CD14-positive monocyte (primary cell): ENCODE measurements at regions not wholly inside any gene's neighbourhood (a gene's known extent, or its start where the extent isn't known, plus 50 kb on each side); places are given as distances from the start of the nearest gene placed in this dataset.

ENCODE experiments used
- DNase-seq, 3 donors: peaks; one replicate each; pipeline ENCODE4 v3.0.0-alpha.2; 2011 to 2022
- H2AFZ ChIP-seq: 2 replicates; pipeline ENCODE4 v1.6.0; 2012; ENCODE audit warnings: mild to moderate bottlenecking, low read depth, low read length, inconsistent platforms; ENCODE audit not compliant: insufficient read depth, poor library complexity, severe bottlenecking
- H3K27ac ChIP-seq, 2 donors: 1 replicate in 1 of 2; 2 replicates in 1 of 2; pipeline ENCODE4 v1.5.1; 2012 to 2013; ENCODE audit warnings: low read length in 2 of 2, control low read depth in 1 of 2, inconsistent platforms in 1 of 2, low read depth in 1 of 2, mild to moderate bottlenecking in 1 of 2
- H3K27me3 ChIP-seq, 2 donors: one replicate each; pipeline versions ENCODE4 v1.6.0 to v1.6.1; 2011 to 2013; ENCODE audit warnings: low read length in 2 of 2; ENCODE audit not compliant: control insufficient read depth in 2 of 2, insufficient read depth in 2 of 2
- H3K36me3 ChIP-seq, 2 donors: replicated peaks in 1 of 2; 1 replicate in 1 of 2; 2 replicates in 1 of 2; pipeline versions ENCODE4 v1.5.1 to v1.6.1; 2012 to 2013; ENCODE audit warnings: low read length in 2 of 2, control low read depth in 1 of 2, inconsistent platforms in 1 of 2, mild to moderate bottlenecking in 1 of 2; ENCODE audit not compliant: insufficient read depth in 2 of 2, control insufficient read depth in 1 of 2
- H3K4me1 ChIP-seq, 2 donors: 1 replicate in 1 of 2; 2 replicates in 1 of 2; pipeline versions ENCODE4 v1.5.1 to v1.6.1; 2012 to 2013; ENCODE audit warnings: low read length in 2 of 2, control low read depth in 1 of 2, inconsistent platforms in 1 of 2, mild to moderate bottlenecking in 1 of 2, moderate library complexity in 1 of 2; ENCODE audit not compliant: insufficient read depth in 2 of 2, control insufficient read depth in 1 of 2
- H3K4me2 ChIP-seq: replicated peaks from 2 replicates; pipeline ENCODE3; 2012; ENCODE audit warnings: low read length, moderate library complexity, mild to moderate bottlenecking; ENCODE audit not compliant: poor library complexity, severe bottlenecking; ENCODE audit errors: extremely low read depth
- H3K4me3 ChIP-seq, 3 experiments: fragments of 200-600 bp in 1 of 3; sonication (generic) in 1 of 3; replicated peaks in 1 of 3; 1 replicate in 2 of 3; 2 replicates in 1 of 3; pipeline ENCODE4 v1.5.1; 2011 to 2013; ENCODE audit warnings: low read length in 3 of 3, mild to moderate bottlenecking in 3 of 3, control low read depth in 2 of 3, low read depth in 2 of 3, inconsistent platforms in 1 of 3, moderate library complexity in 1 of 3
- H3K79me2 ChIP-seq: 2 replicates; pipeline ENCODE4 v1.6.0; 2012; ENCODE audit warnings: mild to moderate bottlenecking, control low read depth, inconsistent platforms, low read length, moderate library complexity; ENCODE audit not compliant: insufficient read depth
- H3K9ac ChIP-seq: 2 replicates; pipeline ENCODE4 v1.6.0; 2017; ENCODE audit warnings: low read length, mild to moderate bottlenecking; ENCODE audit not compliant: insufficient read depth, poor library complexity, severe bottlenecking
- H3K9me3 ChIP-seq, 2 donors: replicated peaks in 1 of 2; 1 replicate in 1 of 2; 2 replicates in 1 of 2; pipeline versions ENCODE4 v1.5.1 to v1.6.1; 2012 to 2013; ENCODE audit warnings: low read length in 2 of 2, control low read depth in 1 of 2; ENCODE audit not compliant: control insufficient read depth in 1 of 2, insufficient read depth in 1 of 2
- H4K20me1 ChIP-seq: 2 replicates; pipeline ENCODE4 v1.6.0; 2012; ENCODE audit warnings: mild to moderate bottlenecking, low read length, control low read depth, moderate library complexity; ENCODE audit not compliant: insufficient read depth
- H3K27ac Mint-ChIP-seq, 7 donors: one replicate each; pipeline ENCODE4 v1.8.0; 2020; ENCODE audit warnings: mild to moderate bottlenecking in 7 of 7, mixed read lengths in 7 of 7, moderate library complexity in 6 of 7, inconsistent platforms in 2 of 7
- H3K27me3 Mint-ChIP-seq, 3 donors: one replicate each; pipeline ENCODE4 v1.8.0; 2021 to 2022; ENCODE audit warnings: low read depth in 3 of 3, mild to moderate bottlenecking in 3 of 3, mixed read lengths in 3 of 3, moderate library complexity in 3 of 3, inconsistent platforms in 1 of 3
- H3K36me3 Mint-ChIP-seq, 2 donors: one replicate each; pipeline ENCODE4 v1.8.0; 2020; ENCODE audit warnings: mixed read lengths in 2 of 2, inconsistent platforms in 1 of 2, mild to moderate bottlenecking in 1 of 2
- H3K4me1 Mint-ChIP-seq: one replicate; pipeline ENCODE4 v1.8.0; 2020; ENCODE audit warnings: mild to moderate bottlenecking, mixed read lengths
- H3K4me3 Mint-ChIP-seq, 2 donors: one replicate each; pipeline ENCODE4 v1.8.0; 2020; ENCODE audit warnings: mild to moderate bottlenecking in 2 of 2, mixed read lengths in 2 of 2, moderate library complexity in 1 of 2
- H3K9me3 Mint-ChIP-seq, 7 donors: one replicate each; pipeline ENCODE4 v1.8.0; 2020 to 2022; ENCODE audit warnings: mixed read lengths in 7 of 7, mild to moderate bottlenecking in 6 of 7, moderate library complexity in 6 of 7, inconsistent platforms in 2 of 7
- CTCF ChIP-seq: fragments of 200-600 bp; IDR thresholded peaks from one replicate; pipeline ENCODE4 v1.8.0; 2022; ENCODE audit warnings: antibody characterized with exemption, mild to moderate bottlenecking
- WGBS: methylation state at CpG from one replicate; pipeline ENCODE4 v1.1.5; 2013; ENCODE audit warnings: missing lambda C conversion rate; ENCODE audit not compliant: insufficient coverage; 5-methylcytosine and 5-hydroxymethylcytosine counted together
- intact Hi-C, 2 donors: fragments of 100-400 bp; cut with micrococcal nuclease; formaldehyde crosslinking; loops; one replicate each; pipeline versions ENCODE4 v1.15.0 to v1.15.1; 2023

GRCh38 chr5:110251366-110251765, 475.1 kb downstream of the TMEM232 start:
- Histone ChIP-seq H3K4me1 (no peaks in the 10 kb centered on the region), H3K27ac (no peak overlapping the region), H3K79me2 (no peaks in the 10 kb centered on the region), H3K9me3 (no peaks in the 10 kb centered on the region), H3K4me3 (no peak overlapping the region), H4K20me1 (no peaks in the 10 kb centered on the region), H3K36me3 (no peaks in the 10 kb centered on the region), H3K9ac (no peak overlapping the region), H3K27me3 (no peaks in the 10 kb centered on the region), H2AFZ (no peak overlapping the region), H3K4me2 (no peak overlapping the region)
- H3K9me3 Mint-ChIP-seq = peaks cover 0 to under 1% (median 0%) of the 10 kb centered on the region in 7 donors
- H3K4me3 Mint-ChIP-seq = no peak overlapping the region
- no peaks in the 10 kb centered on the region for H3K36me3 Mint-ChIP-seq
- H3K27me3 Mint-ChIP-seq = no peaks in the 10 kb centered on the region
- WGBS = 69% methylated on average over 2 of the region's 2 CpGs
- intact Hi-C loops = no loop called here
- TF ChIP-seq CTCF = no peak
- no peaks in the 10 kb centered on the region for H3K4me1 Mint-ChIP-seq
- H3K27ac Mint-ChIP-seq = no peak overlapping the region
- DNase-seq = no peak

DNA sequence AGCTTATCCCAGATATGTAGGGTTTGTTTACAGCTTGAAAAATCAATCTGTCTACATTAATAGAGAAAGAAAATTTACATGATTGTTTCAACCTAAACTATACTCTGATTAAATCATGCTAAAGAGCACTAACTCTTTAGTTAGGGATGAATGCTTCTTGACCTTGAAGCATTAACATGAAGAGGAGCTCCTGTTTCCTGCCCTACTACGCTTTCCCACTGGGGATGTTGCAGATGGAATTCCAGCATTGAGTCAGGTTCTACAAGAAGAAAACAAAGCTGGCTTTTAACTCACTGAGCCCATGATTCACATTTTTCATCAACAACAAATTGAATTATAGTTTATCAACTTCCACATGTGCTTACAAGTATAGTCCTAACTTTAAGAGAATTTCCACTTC, 471.3 kb downstream of the TMEM232 start:
- Histone ChIP-seq H3K79me2 (no peaks in the 10 kb centered on the region), H3K36me3 (no peaks in the 10 kb centered on the region), H3K27me3 (no peaks in the 10 kb centered on the region), H3K9ac (no peak overlapping the region), H3K9me3 (peaks cover 0 to 3% of the 10 kb centered on the region in 2 donors), H3K4me1 (no peaks in the 10 kb centered on the region), H3K27ac (no peak overlapping the region), H4K20me1 (no peaks in the 10 kb centered on the region), H3K4me3 (no peak overlapping the region), H3K4me2 (no peak overlapping the region), H2AFZ (no peak overlapping the region)
- no CpG with 5 or more reads among the region's 1 CpG for WGBS
- Mint-ChIP-seq H3K9me3 (peaks cover 0 to 2% (median 0%) of the 10 kb centered on the region in 7 donors), H3K27me3 (no peaks in the 10 kb centered on the region), H3K4me3 (no peak overlapping the region), H3K4me1 (no peaks in the 10 kb centered on the region), H3K36me3 (no peaks in the 10 kb centered on the region), H3K27ac (no peak overlapping the region)
- intact Hi-C loops = no loop called here
- DNase-seq = no peak
- no peak for TF ChIP-seq CTCF
